ENCODE measurements at regions not wholly inside any gene's neighbourhood (a gene's known extent, or its start where the extent isn't known, plus 50 kb on each side); places are given as distances from the start of the nearest gene placed in this dataset.

DNA sequence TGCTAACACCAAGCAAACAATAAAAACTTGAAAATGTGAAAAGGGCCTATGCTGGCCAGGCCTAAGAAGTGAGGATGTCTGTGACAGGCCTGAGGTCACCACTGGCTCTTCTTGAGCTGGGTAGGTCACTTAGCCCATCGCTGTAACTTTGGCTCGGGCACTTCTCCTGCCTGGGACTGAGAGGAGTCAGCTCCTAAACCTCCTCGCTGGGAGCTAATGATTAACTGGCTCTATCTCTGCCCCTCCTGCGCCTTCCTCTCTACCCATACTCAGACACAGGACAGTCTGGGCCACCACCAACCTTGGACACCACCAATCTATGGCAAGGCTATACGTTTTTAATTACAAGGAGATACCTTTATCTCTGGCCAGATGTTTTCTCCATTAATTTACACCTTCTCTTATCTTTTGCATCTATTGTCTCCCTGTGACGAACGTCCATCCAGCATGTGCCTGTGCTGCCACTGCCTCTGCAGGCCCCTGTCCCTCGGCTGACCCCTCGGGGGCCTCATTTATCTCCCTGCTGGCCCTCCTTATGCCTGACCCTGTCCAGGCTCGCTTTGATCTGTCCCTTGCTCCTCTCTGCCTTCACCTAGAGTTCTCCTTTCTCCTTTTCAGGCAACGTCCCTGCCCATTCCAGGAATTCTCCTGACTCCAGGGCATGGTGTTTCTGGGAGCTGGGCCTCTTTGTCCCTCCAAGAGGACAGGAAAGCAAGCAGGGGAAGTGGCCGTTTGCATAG lies 149.1 kb upstream of the GATA6 start:
- intact Hi-C loops (cut with DNase I), result no loop called here
- 76 to 81% (median 77%) methylated on average over 12 of the region's 12 CpGs for WGBS, 4 donors
- ATAC-seq (no peak), DNase-seq (no peak)
- no peak for TF ChIP-seq POLR2A (IDR thresholded peaks at IDR 0.05)
- TF ChIP-seq, protein P1, sequence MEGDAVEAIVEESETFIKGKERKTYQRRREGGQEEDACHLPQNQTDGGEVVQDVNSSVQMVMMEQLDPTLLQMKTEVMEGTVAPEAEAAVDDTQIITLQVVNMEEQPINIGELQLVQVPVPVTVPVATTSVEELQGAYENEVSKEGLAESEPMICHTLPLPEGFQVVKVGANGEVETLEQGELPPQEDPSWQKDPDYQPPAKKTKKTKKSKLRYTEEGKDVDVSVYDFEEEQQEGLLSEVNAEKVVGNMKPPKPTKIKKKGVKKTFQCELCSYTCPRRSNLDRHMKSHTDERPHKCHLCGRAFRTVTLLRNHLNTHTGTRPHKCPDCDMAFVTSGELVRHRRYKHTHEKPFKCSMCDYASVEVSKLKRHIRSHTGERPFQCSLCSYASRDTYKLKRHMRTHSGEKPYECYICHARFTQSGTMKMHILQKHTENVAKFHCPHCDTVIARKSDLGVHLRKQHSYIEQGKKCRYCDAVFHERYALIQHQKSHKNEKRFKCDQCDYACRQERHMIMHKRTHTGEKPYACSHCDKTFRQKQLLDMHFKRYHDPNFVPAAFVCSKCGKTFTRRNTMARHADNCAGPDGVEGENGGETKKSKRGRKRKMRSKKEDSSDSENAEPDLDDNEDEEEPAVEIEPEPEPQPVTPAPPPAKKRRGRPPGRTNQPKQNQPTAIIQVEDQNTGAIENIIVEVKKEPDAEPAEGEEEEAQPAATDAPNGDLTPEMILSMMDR (IDR thresholded peaks at IDR 0.05), result no peak
- Histone ChIP-seq H3K9me3 (no peaks in the 10 kb centered on the region), H3K4me3 (no peak overlapping the region), H3K4me1 (no peaks in the 10 kb centered on the region), H3K27me3 (no peaks in the 10 kb centered on the region), H3K36me3 (no peaks in the 10 kb centered on the region), H3K27ac (no peak overlapping the region)

DNA sequence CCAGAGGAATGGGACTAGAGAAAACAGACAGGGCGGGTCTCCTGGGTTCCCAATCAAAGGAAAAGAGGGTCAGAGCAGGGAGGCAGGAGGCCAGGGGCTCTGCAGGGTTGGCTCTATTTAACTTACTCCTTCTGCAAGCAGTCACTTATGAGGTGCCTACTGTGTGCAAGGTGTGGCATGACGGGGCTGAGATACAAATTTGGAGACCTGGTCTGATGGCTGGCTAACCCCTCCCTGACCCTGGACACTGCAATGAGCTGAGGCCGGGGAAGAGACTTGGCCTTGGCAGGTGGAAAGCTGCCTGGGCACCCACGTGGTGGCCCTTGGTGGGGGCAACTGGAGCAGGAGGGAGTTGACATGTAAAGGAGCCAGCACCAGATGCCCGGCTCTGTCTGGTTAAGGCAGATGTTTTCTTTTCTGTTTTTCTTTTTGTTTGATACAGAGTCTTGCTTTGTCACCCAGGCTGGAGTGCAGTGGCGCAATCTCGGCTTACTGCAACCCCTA lies 148.5 kb upstream of the GATA6 start:
- intact Hi-C loops (cut with DNase I), result no loop called here
- Histone ChIP-seq H3K4me3 (no peak overlapping the region), H3K4me1 (no peaks in the 10 kb centered on the region), H3K27ac (no peak overlapping the region), H3K9me3 (no peaks in the 10 kb centered on the region), H3K27me3 (no peaks in the 10 kb centered on the region), H3K36me3 (no peaks in the 10 kb centered on the region)
- no peak for DNase-seq
- ATAC-seq, result no peak
- 75 to 87% (median 76%) methylated on average over 6 to 7 of the region's 7 CpGs for WGBS, 4 donors
- no peak for TF ChIP-seq POLR2A (IDR thresholded peaks at IDR 0.05)
- TF ChIP-seq, protein P1 (IDR thresholded peaks at IDR 0.05), result no peak

- no peak overlapping the region for H3K4me3 ChIP-seq
- no peak for TF ChIP-seq POLR2A (IDR thresholded peaks at IDR 0.05)
- TF ChIP-seq, protein P1 (IDR thresholded peaks at IDR 0.05), result no peak
- DNase-seq (no peak), ATAC-seq (no peak)
- 82 to 92% (median 90%) methylated on average over 6 to 7 of the region's 7 CpGs for WGBS, 4 donors
- no peaks in the 10 kb centered on the region for H3K4me1 ChIP-seq
- H3K27ac ChIP-seq, result no peak overlapping the region
- no peaks in the 10 kb centered on the region for H3K27me3 ChIP-seq
- intact Hi-C loops (cut with DNase I), result no loop called here
- H3K36me3 ChIP-seq, result no peaks in the 10 kb centered on the region
- H3K9me3 ChIP-seq, result no peaks in the 10 kb centered on the region
Observed at GRCh38 chr18:22021701-22022100, 147.7 kb upstream of the GATA6 start.

DNA sequence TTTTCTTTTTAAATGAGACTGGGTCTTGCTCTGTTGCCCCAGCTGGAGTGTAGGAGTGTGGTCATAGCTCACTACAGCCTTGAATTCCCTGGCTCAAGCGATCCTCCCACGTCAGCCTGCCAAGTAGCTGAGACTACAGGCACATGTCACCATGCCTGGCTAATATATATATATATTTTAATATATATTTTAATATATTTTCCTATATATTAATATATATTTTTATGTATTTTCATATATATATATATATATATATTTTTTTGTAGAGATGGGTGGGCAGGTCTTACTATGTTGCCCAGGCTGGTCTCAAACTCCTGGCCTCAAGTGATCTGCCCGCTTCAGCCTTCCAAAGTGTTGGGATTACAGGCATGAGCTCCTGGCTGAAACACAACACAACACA lies 144.5 kb upstream of the GATA6 start:
- H3K9me3 ChIP-seq, result no peaks in the 10 kb centered on the region
- 92 to 97% (median 95%) methylated on average over 3 of the region's 3 CpGs for WGBS, 4 donors
- no peaks in the 10 kb centered on the region for H3K36me3 ChIP-seq
- no peak for DNase-seq
- TF ChIP-seq, protein P1 (IDR thresholded peaks at IDR 0.05), result no peak
- no peak for TF ChIP-seq POLR2A (IDR thresholded peaks at IDR 0.05)
- intact Hi-C loops (cut with DNase I), result no loop called here
- no peaks in the 10 kb centered on the region for H3K27me3 ChIP-seq
- no peak for ATAC-seq
- no peak overlapping the region for H3K4me3 ChIP-seq
- no peaks in the 10 kb centered on the region for H3K4me1 ChIP-seq
- no peak overlapping the region for H3K27ac ChIP-seq
